Vagina (tissue), 2 donors: ENCODE measurements at regions not wholly inside any gene's neighbourhood (a gene's known extent, or its start where the extent isn't known, plus 50 kb on each side); places are given as distances from the start of the nearest gene placed in this dataset.

Experiments
- POLR2A ChIP-seq, 2 donors: fragments of 450-650 bp; IDR thresholded peaks; one replicate each; pipeline ENCODE4 v1.6.1; 2017; ENCODE audit warnings: antibody characterized with exemption in 2 of 2, mild to moderate bottlenecking in 2 of 2, moderate library complexity in 2 of 2
- TF ChIP-seq, protein P1 (sequence below), 3 experiments: fragments of 450-650 bp in 2 of 3; fragments of 200-600 bp in 1 of 3; sonication (generic) in 1 of 3; IDR thresholded peaks; one replicate each; pipeline ENCODE4 v1.5.1; 2017 to 2019; ENCODE audit warnings: antibody characterized with exemption in 3 of 3, mild to moderate bottlenecking in 2 of 3, moderate library complexity in 2 of 3

DNA sequence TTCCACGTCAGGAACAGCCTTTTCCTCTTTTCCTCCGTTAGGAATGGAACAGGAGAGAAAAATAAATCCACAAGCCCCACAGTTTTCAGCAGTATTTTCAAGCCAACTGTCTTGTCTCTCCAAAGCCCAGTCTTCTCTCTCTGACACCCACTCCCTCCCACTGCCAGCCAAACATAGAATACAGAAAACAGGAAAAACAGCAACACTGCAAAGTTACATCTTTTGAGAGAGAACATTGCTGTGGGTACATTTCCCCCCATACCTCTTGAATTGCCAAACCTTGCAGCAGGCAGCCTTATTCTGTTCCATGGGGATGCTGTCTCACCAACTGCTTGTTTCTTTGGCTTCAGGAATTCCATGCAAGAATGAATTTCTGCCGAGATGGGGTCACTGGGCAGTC is 355.7 kb upstream of the UMPS start:
- TF ChIP-seq, protein P1, sequence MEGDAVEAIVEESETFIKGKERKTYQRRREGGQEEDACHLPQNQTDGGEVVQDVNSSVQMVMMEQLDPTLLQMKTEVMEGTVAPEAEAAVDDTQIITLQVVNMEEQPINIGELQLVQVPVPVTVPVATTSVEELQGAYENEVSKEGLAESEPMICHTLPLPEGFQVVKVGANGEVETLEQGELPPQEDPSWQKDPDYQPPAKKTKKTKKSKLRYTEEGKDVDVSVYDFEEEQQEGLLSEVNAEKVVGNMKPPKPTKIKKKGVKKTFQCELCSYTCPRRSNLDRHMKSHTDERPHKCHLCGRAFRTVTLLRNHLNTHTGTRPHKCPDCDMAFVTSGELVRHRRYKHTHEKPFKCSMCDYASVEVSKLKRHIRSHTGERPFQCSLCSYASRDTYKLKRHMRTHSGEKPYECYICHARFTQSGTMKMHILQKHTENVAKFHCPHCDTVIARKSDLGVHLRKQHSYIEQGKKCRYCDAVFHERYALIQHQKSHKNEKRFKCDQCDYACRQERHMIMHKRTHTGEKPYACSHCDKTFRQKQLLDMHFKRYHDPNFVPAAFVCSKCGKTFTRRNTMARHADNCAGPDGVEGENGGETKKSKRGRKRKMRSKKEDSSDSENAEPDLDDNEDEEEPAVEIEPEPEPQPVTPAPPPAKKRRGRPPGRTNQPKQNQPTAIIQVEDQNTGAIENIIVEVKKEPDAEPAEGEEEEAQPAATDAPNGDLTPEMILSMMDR (IDR thresholded peaks at IDR 0.05), result no peak
- no peak for TF ChIP-seq POLR2A (IDR thresholded peaks at IDR 0.05)
